Astrocyte (in vitro differentiated cells and primary cell): ENCODE measurements at regions not wholly inside any gene's neighbourhood (a gene's known extent, or its start where the extent isn't known, plus 50 kb on each side); places are given as distances from the start of the nearest gene placed in this dataset.
A peak's percentile ranks its signal among the peaks of the same experiment; 100 is the strongest.

Experiments
- DNase-seq: peaks from one replicate; pipeline ENCODE4 v3.0.0-alpha.2; 2010; ENCODE audit warnings: low read depth
- FAIRE-seq: peaks from 2 replicates; lab custom pipeline; 2011; peaks lifted over from hg19 to GRCh38; lab: Jason Lieb, UNC
- H2AFZ ChIP-seq: 2 replicates; pipeline ENCODE4 v1.6.0; 2012; ENCODE audit warnings: low read depth, low read length, inconsistent platforms
- H3K27ac ChIP-seq: 2 replicates; pipeline ENCODE4 v1.5.1; 2011; ENCODE audit warnings: low read depth, low read length, inconsistent platforms
- H3K27me3 ChIP-seq: 2 replicates; pipeline ENCODE4 v1.6.0; 2011; ENCODE audit warnings: low read length, inconsistent platforms; ENCODE audit not compliant: insufficient read depth
- H3K36me3 ChIP-seq: 2 replicates; pipeline ENCODE4 v1.5.1; 2011; ENCODE audit warnings: low read length, inconsistent platforms; ENCODE audit not compliant: insufficient read depth
- H3K4me1 ChIP-seq: 2 replicates; pipeline ENCODE4 v1.5.1; 2011; ENCODE audit warnings: low read length, inconsistent platforms; ENCODE audit not compliant: insufficient read depth
- H3K4me2 ChIP-seq: 2 replicates; pipeline ENCODE4 v1.6.0; 2012; ENCODE audit warnings: low read length, inconsistent platforms
- H3K4me3 ChIP-seq: 2 replicates; pipeline ENCODE4 v1.5.1; 2011; ENCODE audit warnings: low read depth, mild to moderate bottlenecking, low read length, inconsistent platforms; ENCODE audit not compliant: insufficient read depth
- H3K79me2 ChIP-seq: 2 replicates; pipeline ENCODE4 v1.6.0; 2012; ENCODE audit warnings: mild to moderate bottlenecking, low read length, inconsistent platforms; ENCODE audit not compliant: insufficient read depth
- H3K9ac ChIP-seq: 2 replicates; pipeline ENCODE4 v1.6.0; 2012; ENCODE audit warnings: mild to moderate bottlenecking, low read length, inconsistent platforms
- H3K9me3 ChIP-seq: 2 replicates; pipeline ENCODE4 v1.5.1; 2012; ENCODE audit warnings: low read depth, mild to moderate bottlenecking, low read length, inconsistent platforms; ENCODE audit not compliant: insufficient read depth
- H4K20me1 ChIP-seq: 2 replicates; pipeline ENCODE4 v1.6.0; 2012; ENCODE audit warnings: low read length, inconsistent platforms; ENCODE audit not compliant: insufficient read depth
- H3K27ac Mint-ChIP-seq: one replicate; pipeline ENCODE4 v1.8.0; 2021; ENCODE audit warnings: mild to moderate bottlenecking, mixed read lengths; ENCODE audit not compliant: unreplicated experiment
- H3K27me3 Mint-ChIP-seq: one replicate; pipeline ENCODE4 v1.8.0; 2021; ENCODE audit warnings: low read depth, mixed read lengths; ENCODE audit not compliant: unreplicated experiment
- H3K36me3 Mint-ChIP-seq: one replicate; pipeline ENCODE4 v1.8.0; 2021; ENCODE audit warnings: low read depth, mixed read lengths; ENCODE audit not compliant: unreplicated experiment
- H3K4me1 Mint-ChIP-seq: one replicate; pipeline ENCODE4 v1.8.0; 2021; ENCODE audit warnings: low read depth, mixed read lengths; ENCODE audit not compliant: unreplicated experiment
- H3K4me3 Mint-ChIP-seq: one replicate; pipeline ENCODE4 v1.8.0; 2021; ENCODE audit warnings: mild to moderate bottlenecking, moderate library complexity, mixed read lengths; ENCODE audit not compliant: unreplicated experiment
- H3K9me3 Mint-ChIP-seq: one replicate; pipeline ENCODE4 v1.8.0; 2021; ENCODE audit warnings: mild to moderate bottlenecking, mixed read lengths; ENCODE audit not compliant: unreplicated experiment
- EZH2 ChIP-seq: IDR thresholded peaks from 2 replicates; pipeline ENCODE4 v1.6.1; 2012; ENCODE audit warnings: mild to moderate bottlenecking, low read length, inconsistent platforms; ENCODE audit not compliant: insufficient read depth
- TF ChIP-seq, protein P1 (sequence below): IDR thresholded peaks from 2 replicates; pipeline ENCODE4 v1.5.1; 2011; ENCODE audit warnings: low read depth, mild to moderate bottlenecking, inconsistent platforms, low read length, moderate library complexity; ENCODE audit not compliant: insufficient read depth

DNA sequence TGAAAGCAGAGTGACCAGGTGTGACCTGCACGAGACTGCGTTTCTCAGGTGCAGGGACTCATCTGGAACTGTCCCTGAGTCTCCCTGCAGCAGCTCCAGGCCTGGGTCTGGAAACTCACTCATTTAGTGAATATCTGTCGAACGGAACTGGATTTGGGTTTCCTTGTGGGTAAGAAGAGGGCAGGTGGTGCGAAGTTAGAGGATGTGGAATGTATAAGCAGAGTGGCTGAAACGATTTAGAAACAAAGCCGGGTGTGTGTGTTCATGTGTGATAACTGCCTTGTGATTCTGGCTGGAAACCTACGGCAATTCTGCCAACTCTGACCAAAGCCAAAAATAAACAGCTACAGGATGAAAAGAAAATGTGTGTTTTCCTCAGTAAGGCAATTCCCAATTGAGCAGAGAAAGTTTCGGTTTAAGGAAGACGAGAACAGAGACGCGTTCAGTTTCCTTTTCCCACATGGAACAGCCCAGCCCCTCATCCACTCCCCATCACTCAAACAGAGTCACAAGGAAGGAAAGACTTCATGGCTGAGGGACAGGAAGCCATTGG lies 130.3 kb downstream of the NSG2 start:
- H4K20me1 ChIP-seq: no peaks in the 10 kb centered on the region
- no peaks in the 10 kb centered on the region for H3K9me3 ChIP-seq
- Mint-ChIP-seq H3K27ac (no peak overlapping the region), H3K4me3 (no peak overlapping the region), H3K36me3 (no peaks in the 10 kb centered on the region), H3K4me1 (peaks cover 3% of the 10 kb centered on the region), H3K27me3 (peaks cover 46% of the 10 kb centered on the region), H3K9me3 (peaks cover 5% of the 10 kb centered on the region)
- no peak overlapping the region for H2AFZ ChIP-seq
- H3K36me3 ChIP-seq: no peaks in the 10 kb centered on the region
- TF ChIP-seq EZH2: no peak
- TF ChIP-seq, protein P1, sequence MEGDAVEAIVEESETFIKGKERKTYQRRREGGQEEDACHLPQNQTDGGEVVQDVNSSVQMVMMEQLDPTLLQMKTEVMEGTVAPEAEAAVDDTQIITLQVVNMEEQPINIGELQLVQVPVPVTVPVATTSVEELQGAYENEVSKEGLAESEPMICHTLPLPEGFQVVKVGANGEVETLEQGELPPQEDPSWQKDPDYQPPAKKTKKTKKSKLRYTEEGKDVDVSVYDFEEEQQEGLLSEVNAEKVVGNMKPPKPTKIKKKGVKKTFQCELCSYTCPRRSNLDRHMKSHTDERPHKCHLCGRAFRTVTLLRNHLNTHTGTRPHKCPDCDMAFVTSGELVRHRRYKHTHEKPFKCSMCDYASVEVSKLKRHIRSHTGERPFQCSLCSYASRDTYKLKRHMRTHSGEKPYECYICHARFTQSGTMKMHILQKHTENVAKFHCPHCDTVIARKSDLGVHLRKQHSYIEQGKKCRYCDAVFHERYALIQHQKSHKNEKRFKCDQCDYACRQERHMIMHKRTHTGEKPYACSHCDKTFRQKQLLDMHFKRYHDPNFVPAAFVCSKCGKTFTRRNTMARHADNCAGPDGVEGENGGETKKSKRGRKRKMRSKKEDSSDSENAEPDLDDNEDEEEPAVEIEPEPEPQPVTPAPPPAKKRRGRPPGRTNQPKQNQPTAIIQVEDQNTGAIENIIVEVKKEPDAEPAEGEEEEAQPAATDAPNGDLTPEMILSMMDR: no peak
- no peaks in the 10 kb centered on the region for H3K79me2 ChIP-seq
- H3K27ac ChIP-seq: no peak overlapping the region
- H3K9ac ChIP-seq: no peak overlapping the region
- DNase-seq: peak; percentile 34
- no peaks in the 10 kb centered on the region for H3K27me3 ChIP-seq
- no peaks in the 10 kb centered on the region for H3K4me1 ChIP-seq
- FAIRE-seq: no peak
- peak overlapping the region; percentile 28 for H3K4me2 ChIP-seq
- no peak overlapping the region for H3K4me3 ChIP-seq

DNA sequence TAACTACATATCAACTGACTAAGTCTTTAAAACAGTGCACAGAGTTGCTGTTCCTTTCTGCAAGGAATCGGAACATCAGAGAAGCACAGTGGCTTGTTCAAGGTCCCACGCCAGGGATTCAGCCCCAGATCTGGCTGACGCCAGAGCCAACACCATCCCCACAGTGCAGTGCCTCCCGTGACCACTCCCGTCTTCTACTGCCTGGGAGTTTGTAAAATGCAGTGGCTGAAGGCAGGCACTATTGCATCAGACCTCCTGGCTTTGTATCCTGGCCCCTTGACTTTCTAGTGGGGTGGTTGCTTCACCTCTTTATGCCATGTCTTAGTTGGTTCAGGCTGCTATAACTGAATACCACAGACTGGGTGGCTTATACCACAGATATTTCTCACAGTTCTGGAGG lies 131.0 kb downstream of the NSG2 start:
- Histone ChIP-seq H3K4me1 (no peaks in the 10 kb centered on the region), H3K9ac (no peak overlapping the region), H3K27ac (no peak overlapping the region), H2AFZ (no peak overlapping the region), H3K4me3 (no peak overlapping the region), H3K4me2 (no peak overlapping the region), H3K9me3 (no peaks in the 10 kb centered on the region), H3K36me3 (no peaks in the 10 kb centered on the region), H4K20me1 (no peaks in the 10 kb centered on the region), H3K79me2 (no peaks in the 10 kb centered on the region), H3K27me3 (no peaks in the 10 kb centered on the region)
- TF ChIP-seq, protein P1: no peak
- no peak for TF ChIP-seq EZH2
- Mint-ChIP-seq H3K27ac (no peak overlapping the region), H3K27me3 (peaks cover 45% of the 10 kb centered on the region), H3K36me3 (no peaks in the 10 kb centered on the region), H3K9me3 (peaks cover 5% of the 10 kb centered on the region), H3K4me3 (no peak overlapping the region), H3K4me1 (peaks cover 3% of the 10 kb centered on the region)
- DNase-seq (no peak), FAIRE-seq (no peak)

DNA sequence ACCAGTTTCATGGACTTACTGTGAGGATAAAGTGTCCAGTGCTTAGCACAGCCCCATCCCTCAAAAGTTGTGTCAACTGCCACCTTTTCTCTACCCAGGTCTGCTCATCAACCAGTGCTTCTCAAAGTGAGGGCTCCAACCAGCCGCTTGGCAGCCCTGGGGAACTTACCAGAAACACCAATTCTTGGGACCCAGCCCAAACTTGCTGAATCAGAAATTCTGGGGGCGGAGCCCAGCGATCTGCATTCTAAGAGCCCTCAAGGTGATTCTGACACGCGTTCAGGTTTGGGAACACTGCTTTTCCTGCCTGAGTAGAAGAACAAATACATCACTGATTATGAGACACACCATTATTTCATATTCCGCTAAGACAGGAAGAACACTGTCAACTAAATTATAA lies 132.0 kb downstream of the NSG2 start:
- FAIRE-seq: no peak
- Mint-ChIP-seq H3K4me1 (no peaks in the 10 kb centered on the region), H3K36me3 (no peaks in the 10 kb centered on the region), H3K4me3 (no peak overlapping the region), H3K27ac (no peak overlapping the region), H3K9me3 (peaks cover 5% of the 10 kb centered on the region), H3K27me3 (peaks cover 46% of the 10 kb centered on the region)
- H3K4me2 ChIP-seq: no peak overlapping the region
- no peaks in the 10 kb centered on the region for H3K9me3 ChIP-seq
- no peak overlapping the region for H3K4me3 ChIP-seq
- H3K4me1 ChIP-seq: no peaks in the 10 kb centered on the region
- H3K79me2 ChIP-seq: no peaks in the 10 kb centered on the region
- no peak overlapping the region for H3K9ac ChIP-seq
- H3K27ac ChIP-seq: no peak overlapping the region
- H4K20me1 ChIP-seq: no peaks in the 10 kb centered on the region
- no peaks in the 10 kb centered on the region for H3K27me3 ChIP-seq
- no peak overlapping the region for H2AFZ ChIP-seq
- no peaks in the 10 kb centered on the region for H3K36me3 ChIP-seq
- TF ChIP-seq, protein P1: no peak
- no peak for TF ChIP-seq EZH2
- DNase-seq: no peak
